H9 (cell line): ENCODE measurements at regions not wholly inside any gene's neighbourhood (a gene's known extent, or its start where the extent isn't known, plus 50 kb on each side); places are given as distances from the start of the nearest gene placed in this dataset.

Source experiments
- DNase-seq: peaks from one replicate; pipeline ENCODE4 v3.0.0-alpha.2; 2017
- H2AFZ ChIP-seq: one replicate; pipeline ENCODE4 v1.6.1; 2013; ENCODE audit warnings: mild to moderate bottlenecking, low read length, control low read depth, moderate library complexity
- H2AK5ac ChIP-seq: 2 replicates; pipeline ENCODE4 v1.6.1; 2013; ENCODE audit warnings: low read length, control low read depth, mixed read lengths; ENCODE audit not compliant: insufficient read length
- H2BK120ac ChIP-seq: one replicate; pipeline ENCODE4 v1.6.1; 2013; ENCODE audit warnings: low read depth, mild to moderate bottlenecking, low read length, control low read depth, inconsistent platforms; ENCODE audit not compliant: poor library complexity, severe bottlenecking
- H2BK12ac ChIP-seq: 2 replicates; pipeline ENCODE4 v1.6.1; 2013; ENCODE audit warnings: low read length, control low read depth, mixed read lengths, low read depth; ENCODE audit not compliant: insufficient read length
- H2BK15ac ChIP-seq: 2 replicates; pipeline ENCODE4 v1.6.1; 2013; ENCODE audit warnings: low read depth, low read length, control low read depth
- H2BK20ac ChIP-seq: one replicate; pipeline ENCODE4 v1.6.1; 2013; ENCODE audit warnings: low read depth, mild to moderate bottlenecking, low read length, control low read depth, inconsistent platforms; ENCODE audit not compliant: poor library complexity, severe bottlenecking
- H2BK5ac ChIP-seq: 2 replicates; pipeline ENCODE4 v1.6.1; 2013; ENCODE audit warnings: low read length, control low read depth, mixed read lengths; ENCODE audit not compliant: insufficient read length
- H3K14ac ChIP-seq: 2 replicates; pipeline ENCODE4 v1.6.1; 2013; ENCODE audit warnings: low read length, control low read depth; ENCODE audit not compliant: insufficient read depth
- H3K18ac ChIP-seq: 2 replicates; pipeline ENCODE4 v1.6.1; 2013; ENCODE audit warnings: low read depth, mild to moderate bottlenecking, mixed read lengths, low read length, control low read depth; ENCODE audit not compliant: insufficient read length
- H3K23ac ChIP-seq: 2 replicates; pipeline ENCODE4 v1.6.1; 2013; ENCODE audit warnings: low read length, control low read depth, mixed read lengths, low read depth; ENCODE audit not compliant: insufficient read length
- H3K23me2 ChIP-seq: 2 replicates; pipeline ENCODE4 v1.6.1; 2013; ENCODE audit warnings: low read depth, mild to moderate bottlenecking, mixed read lengths, low read length, control low read depth; ENCODE audit not compliant: insufficient read length, poor library complexity, severe bottlenecking
- H3K27ac ChIP-seq: 2 replicates; pipeline ENCODE4 v1.5.1; 2013; ENCODE audit warnings: low read length, control low read depth, mixed read lengths, low read depth; ENCODE audit not compliant: insufficient read length
- H3K27me3 ChIP-seq: 2 replicates; pipeline ENCODE4 v1.6.1; 2013; ENCODE audit warnings: low read length, control low read depth, inconsistent platforms; ENCODE audit not compliant: insufficient read depth
- H3K4ac ChIP-seq: 2 replicates; pipeline ENCODE4 v1.6.1; 2013; ENCODE audit warnings: low read depth, mild to moderate bottlenecking, control low read depth, inconsistent platforms, low read length, moderate library complexity
- H3K4me1 ChIP-seq: 2 replicates; pipeline ENCODE4 v1.6.1; 2013; ENCODE audit warnings: low read length, control low read depth, inconsistent platforms; ENCODE audit not compliant: insufficient read depth
- H3K4me2 ChIP-seq: 2 replicates; pipeline ENCODE4 v1.6.1; 2013; ENCODE audit warnings: low read length, control low read depth, mixed read lengths; ENCODE audit not compliant: insufficient read length, insufficient read depth
- H3K56ac ChIP-seq: 2 replicates; pipeline ENCODE4 v1.6.1; 2013; ENCODE audit warnings: low read depth, mild to moderate bottlenecking, mixed read lengths, low read length, control low read depth; ENCODE audit not compliant: insufficient read length
- H3K79me1 ChIP-seq: 2 replicates; pipeline ENCODE4 v1.6.1; 2013; ENCODE audit warnings: low read depth, mild to moderate bottlenecking, moderate library complexity, low read length, control low read depth, inconsistent platforms; ENCODE audit not compliant: insufficient read depth, poor library complexity, severe bottlenecking
- H3K79me2 ChIP-seq: 2 replicates; pipeline ENCODE4 v1.6.1; 2013; ENCODE audit warnings: low read length, control low read depth, inconsistent platforms; ENCODE audit not compliant: insufficient read depth
- H3K9ac ChIP-seq: 2 replicates; pipeline ENCODE4 v1.6.1; 2013; ENCODE audit warnings: low read length, control low read depth, mixed read lengths; ENCODE audit not compliant: insufficient read length; ENCODE audit errors: extremely low read depth
- H3K9me3 ChIP-seq: one replicate; pipeline ENCODE4 v1.6.1; 2013; ENCODE audit warnings: low read depth, low read length, inconsistent platforms; ENCODE audit not compliant: control insufficient read depth
- H3T11ph ChIP-seq: one replicate; pipeline ENCODE4 v1.6.1; 2013; ENCODE audit warnings: mild to moderate bottlenecking, low read length, control low read depth, inconsistent platforms
- H4K20me1 ChIP-seq: one replicate; pipeline ENCODE4 v1.6.1; 2013; ENCODE audit not compliant: control insufficient read depth, insufficient read length, insufficient read depth
- H4K5ac ChIP-seq: 2 replicates; pipeline ENCODE4 v1.6.1; 2013; ENCODE audit warnings: low read depth, mild to moderate bottlenecking, mixed read lengths, low read length, control low read depth; ENCODE audit not compliant: insufficient read length
- H4K8ac ChIP-seq: replicated peaks from 2 replicates; pipeline ENCODE4 v1.6.1; 2013; ENCODE audit warnings: low read length, control low read depth, mixed read lengths, low read depth; ENCODE audit not compliant: insufficient read length
- H4K91ac ChIP-seq: 2 replicates; pipeline ENCODE4 v1.6.1; 2013; ENCODE audit warnings: low read depth, mild to moderate bottlenecking, moderate library complexity, mixed read lengths, low read length, control low read depth; ENCODE audit not compliant: insufficient read length
- H3K27ac Mint-ChIP-seq, 3 experiments: 2 replicates in 2 of 3; 3 replicates in 1 of 3; pipeline ENCODE4 v1.8.0; 2020 to 2021; ENCODE audit warnings: mixed read lengths in 3 of 3, mild to moderate bottlenecking in 1 of 3, moderate library complexity in 1 of 3
- H3K27me3 Mint-ChIP-seq: 2 replicates; pipeline ENCODE4 v1.8.0; 2021; ENCODE audit warnings: low read depth, mild to moderate bottlenecking, moderate library complexity, mixed read lengths
- H3K36me3 Mint-ChIP-seq, 3 experiments: 2 replicates in 2 of 3; 3 replicates in 1 of 3; pipeline ENCODE4 v1.8.0; 2020 to 2021; ENCODE audit warnings: low read depth in 3 of 3, mixed read lengths in 3 of 3; ENCODE audit not compliant: insufficient read depth in 1 of 3
- H3K4me1 Mint-ChIP-seq, 2 experiments: 2 replicates each; pipeline ENCODE4 v1.8.0; 2020; ENCODE audit warnings: mixed read lengths in 2 of 2
- H3K4me3 Mint-ChIP-seq, 2 experiments: 2 replicates in 1 of 2; 3 replicates in 1 of 2; pipeline ENCODE4 v1.8.0; 2020 to 2021; ENCODE audit warnings: mild to moderate bottlenecking in 2 of 2, mixed read lengths in 2 of 2, moderate library complexity in 1 of 2
- H3K9me3 Mint-ChIP-seq, 2 experiments: 2 replicates in 1 of 2; 3 replicates in 1 of 2; pipeline ENCODE4 v1.8.0; 2020; ENCODE audit warnings: mild to moderate bottlenecking in 2 of 2, mixed read lengths in 2 of 2, moderate library complexity in 1 of 2
- WGBS: extraction: QIAGEN DNeasy Blood & Tissue Kit; methylation state at CpG from one replicate; pipeline ENCODE4 v1.1.7; 2013; ENCODE audit warnings: missing lambda C conversion rate, low lambda C conversion rate, mixed read lengths; ENCODE audit not compliant: insufficient read length; ENCODE audit errors: extremely low coverage; 5-methylcytosine and 5-hydroxymethylcytosine counted together
- TF ChIP-seq, protein P1 (sequence below): fragments of 200-600 bp; sonication (generic); conservative IDR thresholded peaks from 3 replicates; pipeline ENCODE4 v1.8.0; 2021; ENCODE audit warnings: antibody characterized with exemption, mild to moderate bottlenecking

DNA sequence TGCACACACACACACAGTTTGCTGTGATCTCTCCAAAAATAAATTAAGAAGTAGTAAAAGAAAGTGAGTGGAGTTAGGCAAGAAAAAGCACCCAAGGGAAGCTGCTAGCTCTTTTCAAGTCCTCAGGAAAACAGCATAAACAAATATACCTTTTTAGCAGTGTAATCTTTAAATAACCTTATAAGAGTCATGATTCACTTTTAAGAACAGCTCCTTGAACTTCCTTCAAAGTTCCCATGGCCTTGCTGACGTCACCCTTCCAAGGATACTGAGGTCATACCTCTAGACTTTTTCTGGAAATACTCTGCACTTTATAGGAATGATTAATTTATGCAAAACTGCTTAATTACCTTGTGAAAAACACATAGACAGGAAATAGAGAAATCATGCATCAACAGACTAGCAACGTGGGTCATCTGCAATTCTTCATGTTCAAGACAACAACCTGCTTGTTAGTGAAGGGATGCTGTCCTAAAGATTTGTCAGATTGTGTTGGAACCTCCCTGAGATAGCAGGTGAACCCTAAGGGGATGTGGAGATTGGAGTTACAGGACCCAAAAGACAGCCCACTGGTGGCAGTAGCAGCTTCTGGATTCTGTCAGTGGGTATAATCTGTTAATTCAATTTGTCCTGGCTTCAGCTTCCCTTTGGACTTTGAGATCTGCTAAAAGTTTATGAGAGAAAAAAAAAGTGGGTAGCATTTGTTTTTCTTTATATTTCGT, 229.0 kb downstream of the ELAVL2 start:
- no peaks in the 10 kb centered on the region for H3K27me3 Mint-ChIP-seq
- WGBS = no CpG with 5 or more reads among the region's 3 CpGs
- Histone ChIP-seq H4K8ac (no peak overlapping the region), H3K18ac (no peak overlapping the region), H3K79me2 (no peaks in the 10 kb centered on the region), H2BK120ac (no peak overlapping the region), H2BK20ac (no peak overlapping the region), H3K9me3 (no peaks in the 10 kb centered on the region), H3K14ac (no peak overlapping the region), H3K56ac (no peak overlapping the region), H3K9ac (no peak overlapping the region), H3K23me2 (no peaks in the 10 kb centered on the region), H2BK5ac (no peak overlapping the region), H2BK15ac (no peak overlapping the region), H3K27me3 (no peaks in the 10 kb centered on the region), H3K4me2 (no peak overlapping the region), H3K23ac (no peak overlapping the region), H2AK5ac (no peak overlapping the region), H3K79me1 (no peaks in the 10 kb centered on the region), H2AFZ (no peak overlapping the region), H4K20me1 (no peaks in the 10 kb centered on the region), H3T11ph (no peak overlapping the region), H3K27ac (no peak overlapping the region), H3K4me1 (0 out of 2 replicates have a peak, but pooled peaks cover 2% of the 10 kb centered on the region), H2BK12ac (no peak overlapping the region), H4K5ac (no peak overlapping the region), H4K91ac (no peak overlapping the region), H3K4ac (no peak overlapping the region)
- TF ChIP-seq, protein P1, sequence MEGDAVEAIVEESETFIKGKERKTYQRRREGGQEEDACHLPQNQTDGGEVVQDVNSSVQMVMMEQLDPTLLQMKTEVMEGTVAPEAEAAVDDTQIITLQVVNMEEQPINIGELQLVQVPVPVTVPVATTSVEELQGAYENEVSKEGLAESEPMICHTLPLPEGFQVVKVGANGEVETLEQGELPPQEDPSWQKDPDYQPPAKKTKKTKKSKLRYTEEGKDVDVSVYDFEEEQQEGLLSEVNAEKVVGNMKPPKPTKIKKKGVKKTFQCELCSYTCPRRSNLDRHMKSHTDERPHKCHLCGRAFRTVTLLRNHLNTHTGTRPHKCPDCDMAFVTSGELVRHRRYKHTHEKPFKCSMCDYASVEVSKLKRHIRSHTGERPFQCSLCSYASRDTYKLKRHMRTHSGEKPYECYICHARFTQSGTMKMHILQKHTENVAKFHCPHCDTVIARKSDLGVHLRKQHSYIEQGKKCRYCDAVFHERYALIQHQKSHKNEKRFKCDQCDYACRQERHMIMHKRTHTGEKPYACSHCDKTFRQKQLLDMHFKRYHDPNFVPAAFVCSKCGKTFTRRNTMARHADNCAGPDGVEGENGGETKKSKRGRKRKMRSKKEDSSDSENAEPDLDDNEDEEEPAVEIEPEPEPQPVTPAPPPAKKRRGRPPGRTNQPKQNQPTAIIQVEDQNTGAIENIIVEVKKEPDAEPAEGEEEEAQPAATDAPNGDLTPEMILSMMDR = no peak
- no peaks in the 10 kb centered on the region for H3K9me3 Mint-ChIP-seq
- no peak for DNase-seq
- no peak overlapping the region for H3K4me3 Mint-ChIP-seq
- H3K4me1 Mint-ChIP-seq = peaks cover 7 to 8% of the 10 kb centered on the region in 2 experiments
- no peak overlapping the region for H3K27ac Mint-ChIP-seq
- peaks cover 0 to 2% (median 0%) of the 10 kb centered on the region in 3 experiments; a peak in 1 of 7 replicates for H3K36me3 Mint-ChIP-seq
